Right lobe of liver (tissue), 6 donors: ENCODE measurements at regions not wholly inside any gene's neighbourhood (a gene's known extent, or its start where the extent isn't known, plus 50 kb on each side); places are given as distances from the start of the nearest gene placed in this dataset.

Experiments
- ATAC-seq, 4 donors: fragments of 200-7000 bp; cut with Tn5 transposase; one replicate each; pipeline ENCODE4 v1.9.1; 2020; ENCODE audit warnings: mild to moderate bottlenecking in 4 of 4, moderate library complexity in 4 of 4
- DNase-seq, 3 donors: peaks; one replicate each; pipeline ENCODE4 v3.0.0-alpha.2; 2020
- H3K27ac ChIP-seq, 3 donors: fragments of 200-600 bp; one replicate each; pipeline ENCODE4 v1.8.0; 2022
- H3K27me3 ChIP-seq, 2 donors: fragments of 200-600 bp; one replicate each; pipeline ENCODE4 v1.8.0; 2022
- H3K36me3 ChIP-seq, 4 donors: fragments of 200-600 bp; sonication (generic) in 1 of 4; one replicate each; pipeline versions ENCODE4 v1.5.1 to v1.8.0; 2017 to 2022; ENCODE audit warnings: control low read depth in 1 of 4
- H3K4me1 ChIP-seq, 4 donors: fragments of 200-600 bp; sonication (generic) in 1 of 4; one replicate each; pipeline versions ENCODE4 v1.5.1 to v1.8.0; 2017 to 2022; ENCODE audit warnings: control low read depth in 1 of 4
- H3K4me3 ChIP-seq, 3 donors: fragments of 200-600 bp; one replicate each; pipeline ENCODE4 v1.8.0; 2022
- H3K9me3 ChIP-seq, 4 donors: fragments of 200-600 bp; sonication (generic) in 1 of 4; one replicate each; pipeline versions ENCODE4 v1.5.1 to v1.8.0; 2017 to 2022; ENCODE audit warnings: control low read depth in 1 of 4
- CTCF ChIP-seq, 4 donors: fragments of 200-600 bp in 3 of 4; fragments of 450-650 bp in 1 of 4; IDR thresholded peaks; one replicate each; pipeline versions ENCODE4 v1.5.1 to v1.8.0; 2016 to 2022; ENCODE audit warnings: antibody characterized with exemption in 4 of 4, mild to moderate bottlenecking in 2 of 4
- POLR2A ChIP-seq: fragments of 450-650 bp; IDR thresholded peaks from one replicate; pipeline ENCODE4 v1.6.1; 2017; ENCODE audit warnings: antibody characterized with exemption, mild to moderate bottlenecking
- WGBS: methylation state at CpG from one replicate; pipeline ENCODE4 v1.1.6; 2018; ENCODE audit warnings: low coverage, low lambda C conversion rate; ENCODE audit not compliant: insufficient coverage; ENCODE audit errors: missing lambda C conversion rate; 5-methylcytosine and 5-hydroxymethylcytosine counted together
- intact Hi-C, 2 donors: fragments of 100-400 bp; cut with DNase I; formaldehyde crosslinking; loops; one replicate each; pipeline versions ENCODE4 v1.11.2 to v1.14.1; 2022
- donor health status: DM: no; HTN: yes; CAD: no.
- donor health status: DM: no; HTN: no; CAD: no.
- donor health status: DM: no; HTN: no; CAD: no.
- donor health status: DM: no; HTN: yes; CAD: no.
- donor health status: DM: no; HTN: yes; CAD: no.

GRCh38 chrX:4588056-4588455 is 874.6 kb upstream of the PRKX start:
- intact Hi-C loops, result no loop called here
- no peak for ATAC-seq

DNA sequence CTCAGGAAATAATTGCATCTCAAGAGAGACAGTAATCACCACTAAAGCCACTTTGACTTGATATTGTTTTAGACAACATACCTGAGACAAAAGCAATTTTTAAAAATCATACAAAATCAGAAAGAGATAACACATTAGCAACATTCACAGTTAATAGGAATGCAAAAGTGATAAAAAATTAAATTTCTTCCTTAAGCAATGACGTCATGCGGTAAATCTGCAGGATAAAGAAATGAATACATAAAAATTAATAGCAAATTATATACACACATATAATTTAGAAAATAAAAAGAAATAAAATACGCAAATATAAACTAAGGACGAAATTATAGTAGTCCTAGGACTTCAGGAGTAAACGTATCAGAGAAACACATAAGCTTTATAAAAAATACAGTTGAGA is 866.5 kb upstream of the PRKX start:
- Histone ChIP-seq H3K27ac (no peak overlapping the region), H3K27me3 (no peaks in the 10 kb centered on the region), H3K4me1 (no peaks in the 10 kb centered on the region), H3K36me3 (no peaks in the 10 kb centered on the region), H3K4me3 (no peak overlapping the region), H3K9me3 (no peaks in the 10 kb centered on the region)
- WGBS, result 57% methylated on average over 5 of the region's 5 CpGs
- ATAC-seq, result no peak
- no peak for DNase-seq
- intact Hi-C loops, result no loop called here
- TF ChIP-seq CTCF (IDR thresholded peaks at IDR 0.05) (no peak), POLR2A (no peak)

More at GRCh38 chrX:4588056-4588455, 874.6 kb upstream of the PRKX start:
- no peak for DNase-seq
- H3K27ac ChIP-seq, result no peak overlapping the region
- no peaks in the 10 kb centered on the region for H3K36me3 ChIP-seq
- TF ChIP-seq CTCF (IDR thresholded peaks at IDR 0.05) (no peak), POLR2A (no peak)
- H3K4me3 ChIP-seq, result no peak overlapping the region
- no peaks in the 10 kb centered on the region for H3K27me3 ChIP-seq
- WGBS, result 58% methylated on average over 3 of the region's 3 CpGs
- no peaks in the 10 kb centered on the region for H3K9me3 ChIP-seq
- no peaks in the 10 kb centered on the region for H3K4me1 ChIP-seq

- ATAC-seq (no peak), DNase-seq (no peak)
- intact Hi-C loops, result no loop called here
- Histone ChIP-seq H3K9me3 (no peaks in the 10 kb centered on the region), H3K36me3 (no peaks in the 10 kb centered on the region), H3K27ac (no peak overlapping the region), H3K27me3 (no peaks in the 10 kb centered on the region), H3K4me1 (no peaks in the 10 kb centered on the region), H3K4me3 (no peak overlapping the region)
- no peak for TF ChIP-seq POLR2A
- TF ChIP-seq CTCF (IDR thresholded peaks at IDR 0.05), result no peak
- 27% methylated on average over 4 of the region's 4 CpGs for WGBS
Observed at GRCh38 chrX:4579480-4579879, 866.0 kb upstream of the PRKX start.

GRCh38 chrX:4572691-4573090 is 859.2 kb upstream of the PRKX start:
- H3K4me1 ChIP-seq, result no peaks in the 10 kb centered on the region
- TF ChIP-seq POLR2A, result no peak
- TF ChIP-seq CTCF (IDR thresholded peaks at IDR 0.05), result no peak
- ATAC-seq, result no peak
- intact Hi-C loops, result no loop called here
- no peak overlapping the region for H3K27ac ChIP-seq
- H3K4me3 ChIP-seq, result no peak overlapping the region
- H3K36me3 ChIP-seq, result no peaks in the 10 kb centered on the region
- H3K9me3 ChIP-seq, result no peaks in the 10 kb centered on the region
- no peaks in the 10 kb centered on the region for H3K27me3 ChIP-seq
- DNase-seq, result no peak

- Histone ChIP-seq H3K27ac (no peak overlapping the region), H3K9me3 (no peaks in the 10 kb centered on the region), H3K4me1 (no peaks in the 10 kb centered on the region), H3K27me3 (no peaks in the 10 kb centered on the region), H3K4me3 (no peak overlapping the region), H3K36me3 (no peaks in the 10 kb centered on the region)
- intact Hi-C loops, result no loop called here
- WGBS, result 30% methylated on average over 1 of the region's 1 CpG
- ATAC-seq, result no peak
- no peak for DNase-seq
- no peak for TF ChIP-seq CTCF (IDR thresholded peaks at IDR 0.05)
- no peak for TF ChIP-seq POLR2A
Observed at GRCh38 chrX:4570151-4570550, 856.7 kb upstream of the PRKX start.
